ENCODE measurements at regions not wholly inside any gene's neighbourhood (a gene's known extent, or its start where the extent isn't known, plus 50 kb on each side); places are given as distances from the start of the nearest gene placed in this dataset.
"Not testable (repeated sequence)": the region's sequence is repeated elsewhere in the genome, so short reads cannot be mapped to it uniquely, and the experiment has no call there.

DNA sequence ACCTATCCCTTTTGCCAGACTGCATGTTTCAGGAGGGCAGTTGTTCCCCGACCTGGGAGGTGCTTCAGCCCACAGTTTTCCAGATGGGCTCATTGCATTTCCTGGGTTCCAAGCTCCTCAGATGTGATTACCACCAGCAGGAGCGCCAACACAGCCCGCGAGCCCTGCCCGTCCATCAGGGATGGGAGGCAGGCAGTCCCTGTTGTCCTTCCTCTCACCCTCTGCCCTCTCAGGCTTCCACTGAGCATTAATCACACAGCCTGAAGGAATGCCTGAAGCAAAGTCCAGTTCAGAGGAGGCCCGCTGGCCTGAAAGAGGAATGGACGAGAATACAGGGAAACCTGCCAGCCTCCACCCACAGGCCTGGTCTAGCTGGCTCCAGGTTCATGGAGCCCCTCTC is 256.3 kb upstream of the SDK2 start:
- DNase-seq, result no peak

DNA sequence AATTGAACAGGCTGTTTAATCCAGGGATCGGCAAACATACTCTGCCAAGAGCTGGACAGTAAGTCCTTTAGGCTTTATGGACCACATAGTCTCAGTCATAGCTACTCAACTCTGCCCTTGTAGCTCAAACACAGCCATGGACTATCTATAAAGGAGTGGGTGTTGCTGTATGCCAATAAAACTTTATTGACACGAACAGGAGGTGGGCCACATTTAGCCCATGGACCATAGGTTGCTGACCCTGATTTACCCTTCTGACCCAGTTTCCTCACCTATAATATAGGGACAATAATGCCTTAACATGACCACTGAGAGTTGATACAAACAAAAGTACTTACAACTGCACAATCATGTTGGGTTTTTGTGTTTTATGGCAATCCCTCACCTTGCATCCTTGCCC is 257.0 kb upstream of the SDK2 start:
- no peak for DNase-seq

GRCh38 chr17:73901661-73902415 is 257.6 kb upstream of the SDK2 start:
- DNase-seq, result no peak

- DNase-seq, result peak; percentile 35
These were observed 258.4 kb upstream of the SDK2 start for GRCh38 chr17:73902416-73903181.

GRCh38 chr17:73906896-73907870 is 262.9 kb upstream of the SDK2 start:
- DNase-seq, result no peak

DNA sequence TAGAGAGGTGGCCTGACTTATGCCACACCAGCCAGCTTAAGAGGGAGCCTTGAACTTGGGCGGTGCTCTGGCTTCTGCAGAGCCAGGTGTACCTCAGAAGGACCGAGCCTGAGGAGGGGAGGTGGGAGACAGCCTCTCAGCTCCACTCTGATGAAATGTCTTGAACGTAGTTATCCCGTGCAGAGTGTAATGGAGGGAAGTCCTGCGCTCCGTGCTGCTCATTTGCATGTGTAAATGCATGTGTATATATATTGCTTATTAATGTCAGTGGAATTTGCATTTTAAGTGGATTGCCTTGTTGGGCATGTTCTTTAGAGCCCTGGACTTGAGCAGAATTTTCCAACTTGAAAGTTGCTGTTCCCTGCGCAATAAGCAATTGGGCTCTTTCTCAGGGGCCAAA is 264.9 kb upstream of the SDK2 start:
- no peak for DNase-seq

DNA sequence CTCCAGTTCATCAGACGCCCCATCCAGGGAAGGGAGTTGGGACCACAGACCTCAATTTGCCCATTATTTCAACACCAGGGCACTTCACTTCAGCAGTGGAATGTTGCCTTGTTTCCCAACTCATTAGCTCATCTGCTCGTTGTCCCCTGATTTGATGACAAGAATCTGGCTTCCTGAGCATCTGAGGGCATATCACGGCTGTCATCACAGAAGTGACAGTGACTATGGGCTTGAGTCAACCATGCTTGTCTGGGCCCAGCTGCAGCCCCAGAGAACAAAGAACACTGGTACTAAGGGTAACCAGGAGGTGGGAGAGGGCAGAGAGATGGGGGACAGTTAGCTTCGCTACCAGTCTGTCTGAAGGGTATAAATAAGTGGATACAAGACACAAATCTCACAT is 266.0 kb upstream of the SDK2 start:
- no peak for DNase-seq

DNA sequence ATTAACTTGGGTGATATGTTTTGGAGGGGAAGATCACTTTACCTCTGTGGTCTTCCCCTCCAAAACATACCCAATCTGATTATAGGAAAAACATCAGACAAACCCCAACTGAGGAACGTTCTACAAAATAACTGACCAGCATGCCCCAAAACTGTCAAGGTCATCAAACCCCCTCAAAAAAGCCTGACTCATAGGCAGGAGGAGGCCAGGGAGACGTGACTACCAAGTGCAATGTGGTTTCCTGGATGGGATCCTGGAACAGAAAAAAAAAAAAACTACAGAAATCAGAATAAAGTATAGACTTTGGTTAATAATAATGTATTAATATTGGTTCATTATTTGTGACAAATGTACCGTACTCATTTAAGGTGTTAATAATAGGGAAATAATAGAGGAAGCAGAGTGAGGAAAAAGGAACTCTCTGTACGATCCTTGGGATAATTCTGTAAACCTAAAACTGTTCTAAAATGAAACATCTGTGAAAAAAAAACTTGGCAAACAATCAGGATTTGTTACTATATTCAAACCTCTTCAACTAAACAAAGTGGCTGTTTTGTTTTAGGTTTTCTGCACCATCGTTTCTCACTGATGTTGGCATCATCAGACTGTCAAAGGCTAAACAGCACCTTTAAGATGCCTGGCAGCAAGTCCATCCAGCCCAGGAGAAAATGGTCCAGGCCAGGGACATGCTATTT is 266.7 kb upstream of the SDK2 start:
- no peak for DNase-seq

DNA sequence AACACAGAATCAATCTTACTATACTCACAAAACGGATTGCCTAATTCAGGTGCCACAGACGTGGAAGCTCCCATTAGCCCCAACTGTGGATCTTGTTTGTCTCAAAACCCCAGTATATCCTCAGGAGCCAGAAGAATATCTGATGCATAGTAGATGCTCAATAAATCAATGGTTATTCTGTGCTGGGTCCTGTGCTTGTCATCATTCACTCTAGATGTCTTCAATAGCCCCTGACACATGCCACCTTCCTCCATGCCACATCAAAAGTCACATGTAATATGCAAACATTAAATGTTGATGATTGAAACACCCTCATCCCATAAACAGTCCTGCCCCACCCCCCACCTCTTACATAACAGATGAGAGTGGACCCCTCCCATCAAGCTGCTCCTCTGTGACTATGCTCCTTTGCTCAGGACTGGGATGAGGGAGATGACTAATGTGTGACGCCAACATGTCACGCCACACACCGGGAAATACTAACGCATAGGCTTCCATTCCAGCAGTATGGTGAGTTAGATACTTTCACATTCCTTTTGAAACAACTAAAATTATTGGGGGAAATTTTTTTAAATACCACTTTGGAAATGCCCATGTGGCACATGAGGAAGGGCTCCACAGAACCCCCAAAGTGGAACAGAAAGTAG is 267.6 kb upstream of the SDK2 start:
- no peak for DNase-seq

DNA sequence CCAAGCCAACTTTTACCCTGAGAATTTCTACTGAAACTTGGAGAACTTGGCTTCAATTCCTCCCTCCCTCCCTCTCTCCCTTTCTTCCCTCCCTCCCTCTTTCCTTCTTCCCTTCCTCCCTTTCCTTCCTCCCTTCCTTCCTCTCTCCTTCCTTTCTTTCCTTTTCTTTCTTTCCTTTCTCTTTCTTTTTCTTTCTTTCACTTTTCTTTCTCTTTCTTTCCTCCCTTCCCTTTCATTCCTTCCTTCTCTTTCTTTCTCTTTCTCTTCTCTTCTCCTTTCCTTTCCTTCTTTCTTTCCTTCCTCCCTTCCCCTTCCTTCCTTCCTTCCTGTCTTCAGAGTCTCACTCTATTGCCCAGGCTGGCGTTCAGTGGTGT is 268.1 kb upstream of the SDK2 start:
- no peak for DNase-seq

DNA sequence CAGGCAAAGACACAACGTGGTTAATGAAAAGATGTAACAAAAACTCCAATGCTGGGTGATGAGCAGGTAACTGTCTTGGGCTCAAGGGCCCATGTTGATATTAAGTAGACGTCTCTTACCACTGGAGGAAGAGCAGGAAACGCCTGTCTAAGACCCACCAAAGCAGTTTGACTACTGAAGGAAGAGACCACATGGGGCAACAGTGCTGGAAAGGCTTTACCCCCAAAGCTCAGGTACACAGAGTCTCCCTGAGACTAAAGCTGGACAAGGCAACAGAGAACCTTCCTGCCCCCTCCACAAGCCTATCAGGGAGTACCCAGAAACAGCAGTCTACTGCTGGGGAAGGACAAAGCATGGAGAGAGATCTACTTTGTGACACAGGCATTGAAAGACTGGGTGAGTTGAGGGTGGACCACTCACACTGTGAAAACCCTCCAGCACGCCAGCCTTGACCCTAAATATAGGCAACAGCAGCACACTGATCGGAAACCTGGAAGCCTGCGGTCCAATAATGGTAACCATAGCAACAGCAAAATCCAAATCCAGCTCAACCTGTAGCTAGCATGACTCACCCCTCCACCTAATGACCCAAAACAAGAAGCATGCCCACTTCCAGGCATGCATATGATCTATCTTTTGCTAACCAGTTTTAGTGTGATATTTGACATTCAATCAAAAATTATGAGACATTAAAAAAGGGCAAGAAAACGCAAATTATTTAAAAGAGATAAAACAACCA is 270.5 kb upstream of the SDK2 start:
- DNase-seq, result no peak

GRCh38 chr17:73919033-73919432 is 274.8 kb upstream of the SDK2 start:
- not testable (repeated sequence) for DNase-seq

DNA sequence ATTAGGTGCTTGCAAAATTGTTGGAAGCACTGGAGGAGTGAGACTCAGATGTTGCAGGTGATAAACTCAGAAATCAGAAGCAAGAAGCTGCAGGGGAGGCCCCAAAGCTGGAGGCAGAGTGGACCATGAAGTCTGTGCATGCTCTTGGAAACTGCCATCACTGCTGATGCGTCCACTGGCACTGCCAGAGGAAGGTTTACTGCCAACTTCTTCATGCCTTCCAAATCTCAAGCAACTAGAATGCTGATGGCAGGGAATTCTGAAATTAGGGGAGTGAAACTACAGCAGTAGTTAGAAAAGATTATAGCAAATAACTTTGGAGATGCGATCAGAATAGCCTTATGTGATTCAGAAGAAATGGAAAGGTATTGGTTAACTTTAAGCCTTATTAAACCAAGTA is 277.1 kb upstream of the SDK2 start:
- no peak for DNase-seq

- DNase-seq, result no peak
These were observed 279.2 kb upstream of the RPL38 start for GRCh38 chr17:73924114-73924908.

DNA sequence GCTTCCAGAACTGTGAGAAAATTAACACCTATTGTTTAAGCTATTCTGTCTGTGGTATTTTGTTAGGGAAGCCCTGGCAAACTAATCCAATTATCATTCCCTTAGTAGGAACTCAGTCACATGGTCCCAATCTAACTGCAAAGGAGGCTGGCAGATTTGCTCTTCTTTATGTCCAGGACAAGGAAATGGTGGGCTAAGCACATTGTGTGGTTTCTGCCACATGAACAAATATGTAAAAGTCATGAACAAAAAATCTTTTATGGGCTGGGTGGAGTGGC is 278.6 kb upstream of the RPL38 start:
- DNase-seq, result no peak

- DNase-seq, result no peak
These were observed 273.5 kb upstream of the RPL38 start for GRCh38 chr17:73929860-73930430.

- DNase-seq, result no peak
These were observed 271.2 kb upstream of the RPL38 start for GRCh38 chr17:73932216-73932749.

DNA sequence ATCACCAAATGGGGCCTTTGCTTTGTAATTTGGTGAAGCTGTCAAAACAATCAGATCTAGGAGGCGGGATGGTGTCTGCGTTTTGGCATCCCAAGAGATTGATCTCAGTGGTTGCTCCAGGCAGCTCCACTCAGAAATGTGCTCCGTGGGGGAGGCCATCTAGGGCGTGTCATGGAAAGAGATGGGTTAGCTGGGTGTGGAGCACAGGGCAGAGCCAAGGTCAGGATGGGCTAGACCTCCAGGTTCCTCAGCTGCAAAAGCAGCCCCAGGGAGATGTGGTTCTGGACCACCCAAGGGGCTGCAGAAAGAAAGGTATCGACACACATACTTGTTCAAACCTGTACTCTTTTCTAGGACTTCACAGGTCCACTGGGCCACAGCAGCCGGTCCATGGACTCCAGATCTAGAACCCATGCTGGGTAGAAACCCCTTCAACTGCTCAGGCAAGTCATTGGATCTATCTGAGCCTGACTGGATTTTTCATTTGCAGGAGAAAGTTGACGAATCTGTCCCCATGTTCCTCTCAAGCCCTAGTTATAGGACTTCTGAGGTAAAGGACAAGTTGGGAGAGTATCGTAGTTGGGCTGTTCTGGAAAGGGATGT is 270.2 kb upstream of the RPL38 start:
- DNase-seq, result no peak

DNA sequence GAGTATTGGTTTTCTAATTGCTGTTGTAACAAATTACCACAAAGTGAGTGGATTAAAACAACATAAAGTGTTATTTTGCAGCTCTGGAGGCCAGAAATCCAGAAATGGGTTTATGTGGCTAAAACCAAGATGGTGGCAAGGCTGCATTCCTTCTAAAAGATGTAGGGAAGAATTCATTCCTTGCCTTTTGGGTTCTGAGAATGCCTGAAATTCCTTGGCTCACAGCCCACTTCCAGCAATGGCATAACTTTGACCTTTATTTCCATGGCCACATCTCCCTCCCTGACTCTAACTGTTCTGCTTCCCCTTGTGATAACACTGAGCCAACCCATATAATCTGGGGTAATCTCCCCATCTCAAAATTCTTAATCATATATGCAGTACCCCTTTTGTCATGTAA is 269.6 kb upstream of the RPL38 start:
- DNase-seq, result no peak

DNA sequence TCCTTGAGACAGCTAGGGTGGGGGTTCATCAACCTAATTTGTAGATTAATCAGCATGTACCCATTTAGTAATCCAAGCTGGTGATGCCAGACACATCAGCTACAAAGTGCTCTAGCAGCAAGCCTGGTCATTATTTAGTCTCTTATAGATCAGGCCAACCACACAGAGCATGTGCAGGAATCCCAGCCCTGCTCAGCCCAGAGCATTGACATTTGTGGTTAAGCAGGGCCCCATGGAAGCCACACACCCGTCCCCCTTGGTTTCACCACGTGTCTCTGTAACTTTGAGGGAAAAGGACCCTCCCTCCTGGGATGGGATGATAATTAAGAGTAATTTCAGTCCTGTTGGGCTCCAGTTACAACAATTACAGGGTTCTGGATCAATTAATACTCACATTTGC is 268.8 kb upstream of the RPL38 start:
- no peak for DNase-seq
